ENCODE measurements at regions not wholly inside any gene's neighbourhood (a gene's known extent, or its start where the extent isn't known, plus 50 kb on each side); places are given as distances from the start of the nearest gene placed in this dataset.

DNA sequence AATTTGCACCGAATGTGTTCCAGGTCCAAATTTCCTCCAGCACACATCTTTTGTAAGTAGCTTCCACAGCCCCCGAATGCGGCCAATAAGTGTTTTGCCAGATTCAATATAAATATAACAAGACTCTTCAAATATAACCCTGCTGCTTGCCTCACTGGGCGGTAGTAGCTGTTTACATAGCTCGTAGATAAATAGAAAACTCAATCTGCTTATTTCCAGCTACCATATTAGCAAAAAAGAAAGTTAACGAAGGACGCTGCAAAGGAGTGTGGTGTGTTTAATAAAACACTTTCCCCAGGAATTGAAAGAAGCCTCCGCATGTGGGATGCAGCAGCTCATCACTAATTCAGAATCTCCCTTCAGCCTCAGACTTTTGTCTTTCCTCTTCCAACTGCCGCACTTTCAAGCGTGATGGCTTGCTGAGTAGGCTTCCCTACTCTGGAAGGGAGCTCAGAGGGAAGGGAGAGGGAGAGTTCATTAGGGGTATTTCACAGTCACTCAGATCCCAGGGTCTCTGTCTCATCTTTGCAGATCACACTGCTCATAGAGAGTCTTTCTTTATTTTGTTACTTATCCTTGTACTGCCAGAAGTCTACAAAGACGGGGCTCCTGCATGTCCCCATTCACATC is 367.0 kb downstream of the RND3 start:
- TF ChIP-seq ESRRG (CRISPR knock-in tag; IDR thresholded peaks at IDR 0.05) (no peak), ARNTL (CRISPR knock-in tag; IDR thresholded peaks at IDR 0.05; ENCODE audit: borderline replicate concordance, low read depth) (no peak), ZFP3 (CRISPR knock-in tag; IDR thresholded peaks at IDR 0.05) (no peak), ZC3H10 (CRISPR knock-in tag; IDR thresholded peaks at IDR 0.05) (no peak), ZFP30 (CRISPR knock-in tag; IDR thresholded peaks at IDR 0.05) (no peak)
- TF ChIP-seq, protein P1, sequence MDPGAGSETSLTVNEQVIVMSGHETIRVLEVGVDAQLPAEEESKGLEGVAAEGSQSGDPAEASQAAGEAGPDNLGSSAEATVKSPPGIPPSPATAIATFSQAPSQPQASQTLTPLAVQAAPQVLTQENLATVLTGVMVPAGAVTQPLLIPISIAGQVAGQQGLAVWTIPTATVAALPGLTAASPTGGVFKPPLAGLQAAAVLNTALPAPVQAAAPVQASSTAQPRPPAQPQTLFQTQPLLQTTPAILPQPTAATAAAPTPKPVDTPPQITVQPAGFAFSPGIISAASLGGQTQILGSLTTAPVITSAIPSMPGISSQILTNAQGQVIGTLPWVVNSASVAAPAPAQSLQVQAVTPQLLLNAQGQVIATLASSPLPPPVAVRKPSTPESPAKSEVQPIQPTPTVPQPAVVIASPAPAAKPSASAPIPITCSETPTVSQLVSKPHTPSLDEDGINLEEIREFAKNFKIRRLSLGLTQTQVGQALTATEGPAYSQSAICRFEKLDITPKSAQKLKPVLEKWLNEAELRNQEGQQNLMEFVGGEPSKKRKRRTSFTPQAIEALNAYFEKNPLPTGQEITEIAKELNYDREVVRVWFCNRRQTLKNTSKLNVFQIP (CRISPR knock-in tag; IDR thresholded peaks at IDR 0.05; ENCODE audit: borderline replicate concordance, low read depth) = no peak
- TF ChIP-seq, protein P2, sequence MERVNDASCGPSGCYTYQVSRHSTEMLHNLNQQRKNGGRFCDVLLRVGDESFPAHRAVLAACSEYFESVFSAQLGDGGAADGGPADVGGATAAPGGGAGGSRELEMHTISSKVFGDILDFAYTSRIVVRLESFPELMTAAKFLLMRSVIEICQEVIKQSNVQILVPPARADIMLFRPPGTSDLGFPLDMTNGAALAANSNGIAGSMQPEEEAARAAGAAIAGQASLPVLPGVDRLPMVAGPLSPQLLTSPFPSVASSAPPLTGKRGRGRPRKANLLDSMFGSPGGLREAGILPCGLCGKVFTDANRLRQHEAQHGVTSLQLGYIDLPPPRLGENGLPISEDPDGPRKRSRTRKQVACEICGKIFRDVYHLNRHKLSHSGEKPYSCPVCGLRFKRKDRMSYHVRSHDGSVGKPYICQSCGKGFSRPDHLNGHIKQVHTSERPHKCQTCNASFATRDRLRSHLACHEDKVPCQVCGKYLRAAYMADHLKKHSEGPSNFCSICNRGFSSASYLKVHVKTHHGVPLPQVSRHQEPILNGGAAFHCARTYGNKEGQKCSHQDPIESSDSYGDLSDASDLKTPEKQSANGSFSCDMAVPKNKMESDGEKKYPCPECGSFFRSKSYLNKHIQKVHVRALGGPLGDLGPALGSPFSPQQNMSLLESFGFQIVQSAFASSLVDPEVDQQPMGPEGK (CRISPR knock-in tag; IDR thresholded peaks at IDR 0.05; ENCODE audit: borderline replicate concordance) = no peak

Data from SK-N-SH treated with all-trans-retinoic acid at 6 μM for 48 hours (cell line).